Neuronal stem cell (in vitro differentiated cells): ENCODE measurements at regions not wholly inside any gene's neighbourhood (a gene's known extent, or its start where the extent isn't known, plus 50 kb on each side); places are given as distances from the start of the nearest gene placed in this dataset.

ENCODE experiments used
- DNase-seq: peaks from one replicate; pipeline ENCODE4 v3.0.0-alpha.2; 2013; ENCODE audit warnings: low spot score
- H2AFZ ChIP-seq: one replicate; pipeline ENCODE4 v1.6.1; 2013; ENCODE audit warnings: mild to moderate bottlenecking, low read length, inconsistent platforms
- H2AK5ac ChIP-seq: 2 replicates; pipeline ENCODE4 v1.6.1; 2013; ENCODE audit warnings: low read depth, mild to moderate bottlenecking, inconsistent platforms, low read length, moderate library complexity, mixed read lengths
- H2BK120ac ChIP-seq: 2 replicates; pipeline ENCODE4 v1.6.1; 2013; ENCODE audit warnings: low read depth, mild to moderate bottlenecking, inconsistent platforms, low read length, moderate library complexity, mixed read lengths
- H2BK12ac ChIP-seq: one replicate; pipeline ENCODE4 v1.6.1; 2013; ENCODE audit warnings: low read length, inconsistent platforms
- H2BK15ac ChIP-seq: 2 replicates; pipeline ENCODE4 v1.6.1; 2013; ENCODE audit warnings: mild to moderate bottlenecking, low read length, inconsistent platforms, mixed read lengths
- H2BK5ac ChIP-seq: one replicate; pipeline ENCODE4 v1.6.1; 2013; ENCODE audit warnings: inconsistent platforms, mild to moderate bottlenecking, low read length, moderate library complexity
- H3K14ac ChIP-seq: one replicate; pipeline ENCODE4 v1.6.1; 2013; ENCODE audit warnings: low read length, inconsistent platforms
- H3K18ac ChIP-seq: 2 replicates; pipeline ENCODE4 v1.6.1; 2013; ENCODE audit warnings: low read length, inconsistent platforms
- H3K23ac ChIP-seq: 2 replicates; pipeline ENCODE4 v1.6.1; 2013; ENCODE audit warnings: low read depth, mild to moderate bottlenecking, mixed read lengths, low read length, inconsistent platforms; ENCODE audit not compliant: poor library complexity
- H3K27ac ChIP-seq: replicated peaks from 3 replicates; pipeline ENCODE4 v1.5.1; 2013; ENCODE audit warnings: low read length, inconsistent platforms
- H3K27me3 ChIP-seq, 3 experiments: 2 replicates each; pipeline ENCODE4 v1.6.1; 2013; ENCODE audit warnings: low read length in 3 of 3, mild to moderate bottlenecking in 2 of 3, inconsistent platforms in 1 of 3, low read depth in 1 of 3, mixed read lengths in 1 of 3, moderate library complexity in 1 of 3; ENCODE audit not compliant: control insufficient read depth in 3 of 3, insufficient read depth in 3 of 3
- H3K36me3 ChIP-seq, 2 donors: replicated peaks in 1 of 2; 2 replicates each; pipeline ENCODE4 v1.6.1; 2013; ENCODE audit warnings: low read length in 2 of 2; ENCODE audit not compliant: control insufficient read depth in 2 of 2, insufficient read depth in 2 of 2
- H3K4ac ChIP-seq: 2 replicates; pipeline ENCODE4 v1.6.1; 2013; ENCODE audit warnings: inconsistent platforms, mild to moderate bottlenecking, low read length, moderate library complexity
- H3K4me1 ChIP-seq, 2 donors: 1 replicate in 1 of 2; 2 replicates in 1 of 2; pipeline ENCODE4 v1.6.1; 2013; ENCODE audit warnings: low read length in 2 of 2, low read depth in 1 of 2; ENCODE audit not compliant: control insufficient read depth in 2 of 2, insufficient read depth in 1 of 2
- H3K4me2 ChIP-seq: one replicate; pipeline ENCODE4 v1.6.1; 2013; ENCODE audit warnings: mild to moderate bottlenecking, low read length, inconsistent platforms; ENCODE audit not compliant: insufficient read depth, poor library complexity, severe bottlenecking
- H3K4me3 ChIP-seq, 2 donors: 2 replicates each; pipeline ENCODE4 v1.5.1; 2013; ENCODE audit warnings: low read length in 2 of 2, mild to moderate bottlenecking in 2 of 2, inconsistent platforms in 1 of 2, moderate library complexity in 1 of 2
- H3K79me1 ChIP-seq: one replicate; pipeline ENCODE4 v1.6.1; 2013; ENCODE audit warnings: low read depth, mild to moderate bottlenecking, inconsistent platforms, low read length, moderate library complexity
- H3K9ac ChIP-seq: one replicate; pipeline ENCODE4 v1.6.1; 2013; ENCODE audit warnings: mild to moderate bottlenecking, low read depth, low read length, inconsistent platforms; ENCODE audit not compliant: poor library complexity
- H3K9me3 ChIP-seq, 2 donors: replicated peaks in 1 of 2; 2 replicates each; pipeline versions ENCODE3 to v1.6.1; 2013; ENCODE audit warnings: low read length in 2 of 2, mild to moderate bottlenecking in 2 of 2, inconsistent platforms in 1 of 2, low read depth in 1 of 2, mixed read lengths in 1 of 2, moderate library complexity in 1 of 2; ENCODE audit not compliant: control insufficient read depth in 2 of 2, insufficient read depth in 1 of 2
- H4K8ac ChIP-seq: one replicate; pipeline ENCODE4 v1.6.1; 2013; ENCODE audit warnings: low read depth, mild to moderate bottlenecking, inconsistent platforms, low read length, moderate library complexity
- H4K91ac ChIP-seq: one replicate; pipeline ENCODE4 v1.6.1; 2013; ENCODE audit warnings: low read length, low read depth, mild to moderate bottlenecking, inconsistent platforms; ENCODE audit not compliant: poor library complexity
- WGBS, 2 donors: extraction: QIAGEN DNeasy Blood & Tissue Kit; methylation state at CpG; one replicate each; pipeline ENCODE4 v1.1.7; 2013; ENCODE audit warnings: missing lambda C conversion rate in 2 of 2, mixed read lengths in 1 of 2; ENCODE audit not compliant: insufficient read length in 2 of 2, insufficient replicate concordance in 1 of 2; ENCODE audit errors: extremely low coverage in 2 of 2; 5-methylcytosine and 5-hydroxymethylcytosine counted together

DNA sequence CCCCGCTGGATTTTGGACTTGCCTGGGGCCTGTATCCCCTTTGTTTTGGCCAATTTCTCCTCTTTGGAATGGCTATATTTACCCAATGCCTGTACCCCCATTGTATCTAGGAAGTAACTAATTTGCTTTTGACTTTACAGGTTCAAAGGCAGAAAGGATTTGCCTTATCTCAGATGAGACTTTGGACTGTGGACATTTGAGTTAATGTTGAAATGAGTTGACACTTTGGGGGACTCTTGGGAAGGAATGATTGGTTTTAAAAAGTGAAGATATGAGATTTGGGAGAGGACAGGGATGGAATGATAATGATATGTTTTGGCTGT, 1220.3 kb upstream of the CITED2 start:
- DNase-seq = no peak
- no peak overlapping the region for H3K27ac ChIP-seq
- no peak overlapping the region for H2BK15ac ChIP-seq
- no peak overlapping the region for H3K4me3 ChIP-seq
- no peak overlapping the region for H3K18ac ChIP-seq
- no peaks in the 10 kb centered on the region for H3K4me1 ChIP-seq
- H2BK5ac ChIP-seq = no peak overlapping the region
- H3K36me3 ChIP-seq = no peaks in the 10 kb centered on the region
- no peak overlapping the region for H3K14ac ChIP-seq
- no peak overlapping the region for H2BK120ac ChIP-seq
- H3K27me3 ChIP-seq = no peaks in the 10 kb centered on the region
- no peak overlapping the region for H4K8ac ChIP-seq
- no peak overlapping the region for H2BK12ac ChIP-seq
- H2AFZ ChIP-seq = no peak overlapping the region
- H3K23ac ChIP-seq = no peak overlapping the region
- H3K9ac ChIP-seq = no peak overlapping the region
- H3K4me2 ChIP-seq = no peak overlapping the region
- H2AK5ac ChIP-seq = no peak overlapping the region
- H3K4ac ChIP-seq = no peak overlapping the region
- H3K9me3 ChIP-seq = peaks cover 0 to 5% of the 10 kb centered on the region in 2 donors
- no peaks in the 10 kb centered on the region for H3K79me1 ChIP-seq
- WGBS, 2 donors = no CpG with 5 or more reads among the region's 1 CpG
- H4K91ac ChIP-seq = no peak overlapping the region

DNA sequence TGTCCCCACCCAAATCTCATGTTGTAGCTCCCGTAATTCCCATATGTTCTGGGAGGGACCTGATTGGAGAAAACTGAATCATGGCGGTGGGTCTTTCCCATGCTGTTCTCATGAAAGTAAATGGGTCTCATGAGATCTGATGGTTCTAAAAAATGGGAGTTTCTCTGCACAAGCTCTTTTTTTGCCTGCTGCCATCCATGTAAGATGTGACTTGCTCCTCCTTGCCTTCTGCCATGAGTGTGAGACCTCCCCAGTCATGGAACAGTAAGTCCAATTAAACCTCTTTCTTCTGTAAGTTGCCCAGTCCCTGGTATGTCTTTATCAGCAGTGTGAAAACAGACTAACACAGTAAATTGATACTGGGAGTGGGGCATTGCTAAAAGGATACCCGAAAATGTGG, 1218.4 kb upstream of the CITED2 start:
- Histone ChIP-seq H3K27me3 (no peaks in the 10 kb centered on the region), H2AK5ac (no peak overlapping the region), H3K4me1 (no peaks in the 10 kb centered on the region), H4K91ac (no peak overlapping the region), H3K4ac (no peak overlapping the region), H2BK12ac (no peak overlapping the region), H2BK120ac (no peak overlapping the region), H3K23ac (no peak overlapping the region), H3K36me3 (no peaks in the 10 kb centered on the region), H3K9me3 (peaks cover 0 to 5% of the 10 kb centered on the region in 2 donors), H3K4me2 (no peak overlapping the region), H3K27ac (no peak overlapping the region), H2BK5ac (no peak overlapping the region), H4K8ac (no peak overlapping the region), H2AFZ (no peak overlapping the region), H3K4me3 (no peak overlapping the region), H3K14ac (no peak overlapping the region), H3K79me1 (no peaks in the 10 kb centered on the region), H3K18ac (no peak overlapping the region), H3K9ac (no peak overlapping the region), H2BK15ac (no peak overlapping the region)
- no peak for DNase-seq
- WGBS, 2 donors = no CpG with 5 or more reads among the region's 3 CpGs

DNA sequence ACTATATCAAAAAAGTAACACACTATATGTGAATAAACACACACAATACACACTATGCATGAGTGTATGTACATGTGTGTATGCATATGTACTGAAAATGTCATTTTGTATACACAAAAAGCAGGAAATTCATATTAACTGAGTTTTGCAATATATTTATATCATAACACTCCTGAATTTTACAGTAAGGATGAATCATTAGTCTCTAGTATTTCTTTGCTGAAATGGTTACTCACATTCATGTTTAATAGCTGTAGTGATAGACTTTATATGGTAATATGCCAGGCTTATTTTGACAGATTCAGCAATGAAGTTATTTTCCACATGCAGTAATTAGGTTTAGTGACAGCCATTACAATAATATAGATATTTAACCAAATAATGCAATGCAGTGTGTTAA, 1216.2 kb upstream of the CITED2 start:
- H2BK120ac ChIP-seq = no peak overlapping the region
- no peak overlapping the region for H3K23ac ChIP-seq
- no peaks in the 10 kb centered on the region for H3K27me3 ChIP-seq
- no peaks in the 10 kb centered on the region for H3K4me1 ChIP-seq
- H4K8ac ChIP-seq = no peak overlapping the region
- no peak overlapping the region for H2AFZ ChIP-seq
- H3K4me2 ChIP-seq = no peak overlapping the region
- H3K4ac ChIP-seq = no peak overlapping the region
- H3K18ac ChIP-seq = no peak overlapping the region
- no peak overlapping the region for H2BK12ac ChIP-seq
- H3K9me3 ChIP-seq = peaks cover 0 to 5% of the 10 kb centered on the region in 2 donors
- no peak overlapping the region for H2BK15ac ChIP-seq
- no peaks in the 10 kb centered on the region for H3K36me3 ChIP-seq
- H2BK5ac ChIP-seq = no peak overlapping the region
- no peak overlapping the region for H3K27ac ChIP-seq
- H3K9ac ChIP-seq = no peak overlapping the region
- H3K79me1 ChIP-seq = no peaks in the 10 kb centered on the region
- no peak for DNase-seq
- no peak overlapping the region for H2AK5ac ChIP-seq
- no peak overlapping the region for H4K91ac ChIP-seq
- H3K14ac ChIP-seq = no peak overlapping the region
- no peak overlapping the region for H3K4me3 ChIP-seq

DNA sequence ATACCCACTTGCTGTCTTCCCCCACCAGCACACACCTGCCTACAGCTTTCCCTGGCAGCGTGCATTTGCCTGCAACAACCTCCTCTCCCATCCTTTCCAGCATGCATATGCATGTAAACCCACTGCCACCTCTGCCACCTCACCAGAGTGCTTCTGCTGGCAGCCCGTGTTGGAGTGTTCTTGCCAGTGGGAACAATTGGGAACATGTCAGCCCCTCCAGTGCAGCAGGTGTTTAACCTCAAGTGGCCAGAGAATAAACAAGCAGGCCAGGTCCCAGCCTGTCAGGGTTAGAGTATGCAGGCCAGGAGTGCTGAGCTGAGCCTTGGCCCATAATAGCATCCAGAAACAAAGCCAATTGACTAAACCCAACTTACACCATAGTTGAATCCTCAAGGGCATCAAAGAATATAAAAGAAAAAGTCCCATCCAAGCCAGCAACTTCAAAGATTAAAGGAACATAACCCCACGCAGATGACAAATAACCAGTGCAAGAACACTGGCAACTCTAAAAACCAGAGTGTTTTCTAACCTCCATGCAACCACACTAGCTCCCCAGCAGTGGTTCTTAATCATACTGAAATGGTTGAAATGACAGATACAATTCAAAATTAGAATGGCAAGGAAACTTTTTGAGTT, 1212.1 kb upstream of the CITED2 start:
- Histone ChIP-seq H2BK5ac (no peak overlapping the region), H3K4me1 (no peaks in the 10 kb centered on the region), H3K27me3 (no peaks in the 10 kb centered on the region), H3K9me3 (no peaks in the 10 kb centered on the region), H3K4me2 (no peak overlapping the region), H2AK5ac (no peak overlapping the region), H3K9ac (no peak overlapping the region), H2AFZ (no peak overlapping the region), H3K36me3 (no peaks in the 10 kb centered on the region), H2BK15ac (no peak overlapping the region), H2BK12ac (no peak overlapping the region), H3K23ac (no peak overlapping the region), H3K4ac (no peak overlapping the region), H3K79me1 (no peaks in the 10 kb centered on the region), H3K14ac (no peak overlapping the region), H3K4me3 (no peak overlapping the region), H3K18ac (no peak overlapping the region), H4K91ac (no peak overlapping the region), H3K27ac (no peak overlapping the region), H4K8ac (no peak overlapping the region), H2BK120ac (no peak overlapping the region)
- no CpG with 5 or more reads among the region's 3 CpGs for WGBS, 2 donors
- DNase-seq = no peak
